ENCODE measurements at regions not wholly inside any gene's neighbourhood (a gene's known extent, or its start where the extent isn't known, plus 50 kb on each side); places are given as distances from the start of the nearest gene placed in this dataset.
"Not testable (repeated sequence)": the region's sequence is repeated elsewhere in the genome, so short reads cannot be mapped to it uniquely, and the experiment has no call there.

GRCh38 chr2:126224776-126225175, 431.2 kb upstream of the GYPC start:
- DNase-seq, result no peak
- no peak for ATAC-seq
- intact Hi-C loops (cut with micrococcal nuclease), result loop anchor here (10.0 kb wide), 1 partner anchor 550 kb away; no protein-coding TSS in a partner anchor

DNA sequence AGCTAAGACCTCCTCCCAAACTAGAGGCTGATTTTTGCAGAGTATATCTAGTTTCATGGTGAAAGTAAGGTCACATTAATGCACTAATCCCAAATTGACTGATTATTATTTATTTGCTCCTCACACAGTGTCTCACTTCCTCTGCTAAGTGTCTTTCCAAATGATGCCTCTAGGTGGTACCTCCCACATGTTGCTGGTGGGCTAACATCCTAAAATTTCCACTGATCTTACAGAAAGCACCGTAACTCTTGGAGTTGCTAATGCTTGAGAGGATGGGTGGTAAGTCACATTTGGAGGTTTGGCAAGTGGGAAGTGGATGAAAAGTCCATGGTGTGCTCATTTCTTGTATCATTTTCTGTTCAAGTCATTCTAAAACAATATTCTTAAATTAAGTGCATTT, 428.7 kb upstream of the GYPC start:
- no peak for ATAC-seq
- no peak for DNase-seq
- intact Hi-C loops (cut with micrococcal nuclease), result loop anchor here (10.0 kb wide), 1 partner anchor 548 kb away; no protein-coding TSS in a partner anchor

GRCh38 chr2:126228531-126228930, 427.4 kb upstream of the GYPC start:
- intact Hi-C loops (cut with micrococcal nuclease), result loop anchor here (10.0 kb wide), 1 partner anchor 546 kb away; no protein-coding TSS in a partner anchor
- DNase-seq (no peak), ATAC-seq (no peak)

DNA sequence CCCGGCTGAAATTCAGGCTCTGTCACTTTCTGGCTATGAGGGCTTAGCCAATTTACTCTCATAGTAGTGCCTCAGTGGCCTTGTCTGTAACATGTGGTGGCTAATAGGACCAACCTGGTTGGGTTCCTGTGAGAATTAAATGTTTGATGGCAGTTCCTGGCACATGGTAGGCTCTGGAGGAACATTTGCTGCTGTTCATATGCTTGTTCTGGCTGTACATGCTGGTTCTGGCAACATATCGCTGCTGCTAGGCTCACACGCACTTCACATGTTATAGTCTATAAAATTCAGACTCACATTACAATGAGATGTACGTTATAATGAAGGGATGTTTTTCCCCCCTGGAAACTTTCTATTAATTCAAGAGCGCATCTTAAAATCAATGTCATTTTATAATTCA, 417.7 kb upstream of the GYPC start:
- ATAC-seq, result no peak
- no peak for DNase-seq
- intact Hi-C loops (cut with micrococcal nuclease), result no loop called here

GRCh38 chr2:126239320-126239955, 416.5 kb upstream of the GYPC start:
- DNase-seq, result no peak
- intact Hi-C loops (cut with micrococcal nuclease), result no loop called here
- no peak for ATAC-seq

DNA sequence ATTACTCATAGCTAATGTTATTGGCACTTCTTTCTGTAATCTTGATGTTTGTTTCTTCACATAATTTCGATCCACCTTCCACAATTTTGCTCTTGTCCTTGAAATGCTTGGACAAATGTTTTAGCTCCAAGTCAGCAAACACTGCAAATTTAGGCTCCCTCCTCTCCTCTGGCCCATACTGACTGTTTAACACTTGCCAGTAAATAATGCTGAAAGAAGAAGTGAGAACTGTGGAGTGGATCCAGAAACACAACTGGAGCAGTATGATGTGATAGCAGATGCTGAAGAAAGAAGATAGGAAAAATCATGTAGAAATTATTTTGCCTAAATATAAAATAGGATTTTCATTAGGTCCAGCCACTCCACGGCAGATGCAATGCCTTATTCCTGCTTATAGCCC, 415.0 kb upstream of the GYPC start:
- intact Hi-C loops (cut with micrococcal nuclease), result no loop called here
- DNase-seq (no peak), ATAC-seq (no peak)

DNA sequence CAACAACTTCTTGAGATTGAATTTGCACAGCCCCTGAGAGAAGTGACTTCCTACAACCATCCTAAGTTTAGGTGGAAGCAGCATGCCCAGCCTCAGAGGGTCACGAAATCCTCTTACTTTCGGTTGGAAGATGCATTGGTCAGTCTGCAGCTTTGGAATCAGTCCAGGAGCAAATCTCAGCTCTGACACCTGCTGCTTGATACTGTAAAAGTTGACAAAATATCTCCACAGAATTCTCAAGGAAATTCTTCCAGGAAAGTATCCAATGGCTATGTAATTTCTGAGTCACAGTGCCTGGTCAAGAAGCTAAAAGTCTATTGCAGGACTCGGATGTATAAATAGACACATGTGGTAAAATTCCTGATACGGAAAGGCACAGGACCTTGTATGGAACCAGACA, 414.5 kb upstream of the GYPC start:
- DNase-seq, result no peak
- intact Hi-C loops (cut with micrococcal nuclease), result no loop called here
- no peak for ATAC-seq

DNA sequence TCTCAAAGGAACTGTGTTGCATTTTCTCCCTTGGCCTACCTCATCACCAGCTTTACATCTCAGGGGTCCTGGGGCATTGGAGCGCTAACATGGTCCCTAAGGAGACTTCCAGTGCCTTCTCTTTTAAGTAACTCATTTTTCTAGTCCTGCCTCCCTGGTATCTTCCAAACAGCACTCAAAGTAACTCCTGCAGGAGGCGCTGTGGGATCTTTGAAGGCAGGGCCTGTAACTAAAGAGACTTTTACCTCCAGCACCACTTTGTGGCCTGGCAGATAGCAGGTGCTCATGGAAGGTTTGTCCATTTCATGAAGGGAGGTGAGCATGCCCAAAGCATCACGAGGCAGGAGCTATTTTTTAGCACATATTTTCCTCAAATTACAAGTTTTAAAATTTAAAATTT, 411.0 kb upstream of the GYPC start:
- ATAC-seq (no peak), DNase-seq (peak; percentile 38)
- intact Hi-C loops (cut with micrococcal nuclease), result no loop called here

- DNase-seq (no peak), ATAC-seq (no peak)
- intact Hi-C loops (cut with micrococcal nuclease), result no loop called here
Measured at GRCh38 chr2:126253669-126254068, 402.3 kb upstream of the GYPC start.

GRCh38 chr2:126264625-126265024, 391.3 kb upstream of the GYPC start:
- ATAC-seq, result no peak
- intact Hi-C loops (cut with micrococcal nuclease), result no loop called here
- DNase-seq, result no peak

DNA sequence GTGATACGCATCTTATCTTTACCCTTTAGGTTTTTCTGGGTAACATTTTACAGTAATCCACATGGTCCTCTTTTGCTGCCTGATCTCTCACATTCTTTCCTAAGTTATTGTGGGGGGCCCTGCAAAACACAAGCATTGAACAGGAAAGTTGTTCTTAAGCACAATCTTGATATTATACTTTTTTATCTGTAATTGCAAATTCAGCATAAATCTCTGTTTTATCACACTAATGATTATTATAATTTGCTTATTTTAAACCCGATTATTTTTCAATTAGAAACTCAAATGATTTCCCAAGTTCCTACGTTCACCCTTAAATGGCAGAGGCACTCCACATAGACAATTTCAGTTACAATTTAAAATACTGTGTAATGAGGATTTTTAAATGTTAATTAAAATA, 386.0 kb upstream of the GYPC start:
- no peak for ATAC-seq
- no peak for DNase-seq
- intact Hi-C loops (cut with micrococcal nuclease), result no loop called here

- DNase-seq, result no peak
- ATAC-seq, result no peak
- intact Hi-C loops (cut with micrococcal nuclease), result no loop called here
Measured at GRCh38 chr2:126270587-126270986, 385.4 kb upstream of the GYPC start.

DNA sequence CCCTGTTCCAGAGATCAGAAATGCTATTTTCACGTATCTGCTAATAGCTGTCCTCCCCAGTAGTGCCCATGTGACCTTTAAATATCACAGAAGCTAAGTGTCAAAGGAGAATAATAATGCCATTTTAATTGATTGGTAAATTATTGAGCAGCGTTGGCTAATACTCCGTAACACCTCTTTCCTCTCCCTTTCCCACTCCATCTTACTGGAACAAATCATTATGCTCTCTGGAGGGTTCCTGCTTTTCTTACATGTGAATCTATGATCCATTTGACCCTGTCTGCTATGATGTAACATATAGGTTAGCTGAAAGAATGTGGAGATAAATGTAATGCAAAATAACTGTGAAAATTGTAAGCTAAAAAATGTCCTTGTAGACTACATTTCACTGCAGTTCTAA, 383.6 kb upstream of the GYPC start:
- no peak for DNase-seq
- no peak for ATAC-seq
- intact Hi-C loops (cut with micrococcal nuclease), result no loop called here

GRCh38 chr2:126275098-126275497, 380.9 kb upstream of the GYPC start:
- intact Hi-C loops (cut with micrococcal nuclease), result no loop called here
- ATAC-seq (no peak), DNase-seq (no peak)

DNA sequence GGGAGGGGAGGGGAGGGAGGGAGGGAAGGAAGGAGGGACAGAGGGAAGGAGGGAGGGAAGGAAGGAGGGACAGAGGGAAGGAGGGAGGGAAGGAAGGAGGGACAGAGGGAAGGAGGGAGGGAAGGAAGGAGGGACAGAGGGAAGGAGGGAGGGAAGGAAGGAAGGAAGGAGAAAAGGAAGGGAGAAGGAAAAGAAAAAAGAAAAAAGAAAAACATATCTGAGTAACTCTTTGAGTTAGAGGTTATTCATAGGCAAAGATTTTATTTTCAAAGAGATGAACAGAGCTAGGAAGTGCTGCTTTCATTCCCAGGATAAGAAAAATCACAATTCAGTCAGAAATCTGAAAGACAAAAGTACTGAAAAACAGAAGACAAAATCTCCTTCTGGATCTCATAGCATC, 379.7 kb upstream of the GYPC start:
- ATAC-seq; DNase-seq; intact Hi-C loops (cut with micrococcal nuclease): not testable (repeated sequence)

DNA sequence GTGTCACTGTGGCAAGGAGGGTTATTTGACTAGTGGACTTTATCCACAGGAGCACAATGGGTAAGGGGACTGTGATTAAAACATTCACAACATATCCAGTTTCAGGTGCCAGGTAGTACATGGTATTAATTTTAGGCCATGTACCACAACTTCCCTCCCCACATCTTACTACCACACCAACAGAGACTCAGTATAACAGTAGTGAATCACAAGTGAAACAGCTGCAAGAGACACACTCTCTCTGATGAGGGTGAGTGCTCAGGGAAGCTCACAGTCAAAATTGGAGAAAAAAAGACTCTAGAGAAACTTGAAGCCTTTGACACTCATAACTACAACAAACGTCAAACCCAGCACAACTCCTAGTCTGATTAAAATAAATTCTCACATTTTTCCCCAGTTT, 367.6 kb upstream of the GYPC start:
- intact Hi-C loops (cut with micrococcal nuclease), result no loop called here
- ATAC-seq (no peak), DNase-seq (no peak)

DNA sequence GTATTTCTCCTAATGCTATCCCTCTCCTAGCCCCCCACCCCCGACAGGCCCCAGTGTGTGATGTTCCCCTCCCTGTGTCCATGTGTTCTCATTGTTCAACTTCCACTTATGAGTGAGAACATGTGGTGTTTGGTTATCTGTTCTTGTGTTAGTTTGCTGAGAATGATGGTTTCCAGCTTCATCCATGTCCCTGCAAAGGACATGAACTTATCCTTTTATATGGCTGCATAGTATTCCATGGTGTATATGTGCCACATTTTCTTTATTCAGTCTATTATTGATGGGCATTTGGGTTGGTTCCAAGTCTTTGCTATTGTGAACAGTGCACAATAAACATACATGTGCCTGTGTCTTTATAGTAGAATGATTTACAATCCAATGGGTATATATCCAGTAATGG, 362.0 kb upstream of the GYPC start:
- ATAC-seq; DNase-seq; intact Hi-C loops (cut with micrococcal nuclease): not testable (repeated sequence)

GRCh38 chr2:126299469-126299976, 356.4 kb upstream of the GYPC start:
- ATAC-seq (no peak), DNase-seq (no peak)
- intact Hi-C loops (cut with micrococcal nuclease), result no loop called here

DNA sequence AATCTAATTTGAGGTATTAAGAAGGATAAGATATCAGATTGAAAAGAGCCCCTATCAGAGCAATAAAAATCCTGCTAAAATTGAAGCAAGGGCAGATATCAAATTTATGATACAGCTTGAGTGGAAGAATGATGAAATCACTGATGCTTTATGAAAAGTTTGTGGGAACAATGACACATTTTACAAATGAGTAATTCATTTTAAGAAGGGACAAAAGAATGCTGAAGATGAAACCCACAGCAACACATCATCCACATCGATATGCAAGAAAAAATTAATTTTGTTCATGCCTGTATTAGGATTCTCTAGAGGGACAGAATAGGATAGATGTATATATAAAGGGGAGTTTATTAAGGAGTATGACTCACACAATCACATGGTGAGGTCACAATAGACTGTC, 355.6 kb upstream of the GYPC start:
- intact Hi-C loops (cut with micrococcal nuclease), result no loop called here
- no peak for ATAC-seq

DNA sequence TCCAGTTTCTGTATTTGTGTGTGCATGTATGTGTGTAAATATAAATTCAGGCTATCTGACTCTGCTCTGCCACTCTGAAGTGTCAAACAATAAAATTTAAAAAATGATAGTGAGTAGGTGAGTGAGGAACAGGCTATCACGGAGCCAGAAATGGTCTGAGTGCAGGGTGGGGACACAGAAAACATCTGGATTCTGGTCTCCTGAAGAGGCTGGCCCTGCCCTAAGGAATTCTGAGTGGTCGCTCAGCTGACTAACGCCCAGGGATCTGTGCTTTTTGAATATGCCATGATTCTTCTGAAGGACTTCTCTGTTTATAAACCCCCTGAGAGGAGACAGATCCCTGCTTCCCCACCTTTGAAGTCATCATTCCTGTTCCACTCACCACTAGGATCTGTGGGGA, 353.9 kb upstream of the GYPC start:
- DNase-seq (no peak), ATAC-seq (no peak)
- intact Hi-C loops (cut with micrococcal nuclease), result no loop called here

More for the DNA sequence above, 355.6 kb upstream of the GYPC start:
- no peak for DNase-seq

- intact Hi-C loops (cut with micrococcal nuclease), result no loop called here
- DNase-seq, result no peak
- no peak for ATAC-seq
Measured at GRCh38 chr2:126303113-126303512, 352.8 kb upstream of the GYPC start.

All from left ventricle myocardium superior (tissue), 1 donor.